ENCODE measurements at regions not wholly inside any gene's neighbourhood (a gene's known extent, or its start where the extent isn't known, plus 50 kb on each side); places are given as distances from the start of the nearest gene placed in this dataset.

DNA sequence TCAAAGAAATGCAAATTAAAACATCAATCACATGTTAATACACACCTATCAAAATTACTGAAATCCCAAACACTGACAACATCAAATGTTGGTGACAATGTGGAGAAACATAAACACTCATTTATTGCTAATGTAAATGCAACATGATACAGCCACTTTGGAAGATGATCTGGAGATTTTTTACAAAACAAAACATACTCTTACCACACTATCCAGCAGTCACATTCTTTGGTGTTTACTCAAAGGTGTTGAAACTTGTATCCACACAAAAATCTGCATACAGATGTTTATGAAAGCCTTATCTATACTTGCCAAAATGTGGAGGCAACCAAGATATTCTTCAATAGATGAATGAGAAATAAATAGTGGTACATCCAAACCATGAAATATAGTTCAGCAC, 1219.5 kb upstream of the PCDH20 start:
- Histone ChIP-seq H3K36me3 (no peaks in the 10 kb centered on the region), H3K27ac (no peak overlapping the region), H3K9me3 (no peaks in the 10 kb centered on the region), H3K27me3 (replicated peaks; ENCODE audit: insufficient read depth) (no peaks in the 10 kb centered on the region), H3K4me1 (ENCODE audit: control insufficient read depth in 1 of 2, low read depth in 2 of 2) (no peaks in the 10 kb centered on the region), H3K4me3 (no peak overlapping the region)
- no peak for DNase-seq (ENCODE audit: low spot score)
- TF ChIP-seq, protein P1, sequence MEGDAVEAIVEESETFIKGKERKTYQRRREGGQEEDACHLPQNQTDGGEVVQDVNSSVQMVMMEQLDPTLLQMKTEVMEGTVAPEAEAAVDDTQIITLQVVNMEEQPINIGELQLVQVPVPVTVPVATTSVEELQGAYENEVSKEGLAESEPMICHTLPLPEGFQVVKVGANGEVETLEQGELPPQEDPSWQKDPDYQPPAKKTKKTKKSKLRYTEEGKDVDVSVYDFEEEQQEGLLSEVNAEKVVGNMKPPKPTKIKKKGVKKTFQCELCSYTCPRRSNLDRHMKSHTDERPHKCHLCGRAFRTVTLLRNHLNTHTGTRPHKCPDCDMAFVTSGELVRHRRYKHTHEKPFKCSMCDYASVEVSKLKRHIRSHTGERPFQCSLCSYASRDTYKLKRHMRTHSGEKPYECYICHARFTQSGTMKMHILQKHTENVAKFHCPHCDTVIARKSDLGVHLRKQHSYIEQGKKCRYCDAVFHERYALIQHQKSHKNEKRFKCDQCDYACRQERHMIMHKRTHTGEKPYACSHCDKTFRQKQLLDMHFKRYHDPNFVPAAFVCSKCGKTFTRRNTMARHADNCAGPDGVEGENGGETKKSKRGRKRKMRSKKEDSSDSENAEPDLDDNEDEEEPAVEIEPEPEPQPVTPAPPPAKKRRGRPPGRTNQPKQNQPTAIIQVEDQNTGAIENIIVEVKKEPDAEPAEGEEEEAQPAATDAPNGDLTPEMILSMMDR (IDR thresholded peaks at IDR 0.05), result no peak
- ATAC-seq (ENCODE audit: insufficient number of reproducible peaks, low FRiP score, low read depth), result no peak

DNA sequence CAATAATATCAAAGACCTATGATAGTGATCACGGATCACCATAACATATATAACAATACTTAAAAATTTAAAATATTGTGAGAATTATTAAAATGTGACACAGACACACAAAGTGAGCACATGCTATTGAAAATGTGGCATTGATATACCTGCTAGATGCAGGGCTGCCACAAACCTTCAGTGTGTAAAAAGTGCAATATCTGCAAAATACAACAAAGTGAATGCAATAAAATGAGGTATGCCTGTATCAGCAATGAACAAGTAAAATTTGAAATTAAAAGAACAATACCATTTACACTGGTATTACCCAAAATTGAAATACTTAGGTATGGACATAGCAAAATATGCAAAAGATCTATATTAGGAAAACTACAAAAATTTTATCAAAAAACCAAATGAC, 1217.8 kb upstream of the PCDH20 start:
- no peak for DNase-seq (ENCODE audit: low spot score)
- TF ChIP-seq, protein P1 (IDR thresholded peaks at IDR 0.05), result no peak
- Histone ChIP-seq H3K27me3 (replicated peaks; ENCODE audit: insufficient read depth) (no peaks in the 10 kb centered on the region), H3K27ac (no peak overlapping the region), H3K4me1 (ENCODE audit: control insufficient read depth in 1 of 2, low read depth in 2 of 2) (no peaks in the 10 kb centered on the region), H3K4me3 (no peak overlapping the region), H3K9me3 (no peaks in the 10 kb centered on the region), H3K36me3 (no peaks in the 10 kb centered on the region)
- no peak for ATAC-seq (ENCODE audit: insufficient number of reproducible peaks, low FRiP score, low read depth)

DNA sequence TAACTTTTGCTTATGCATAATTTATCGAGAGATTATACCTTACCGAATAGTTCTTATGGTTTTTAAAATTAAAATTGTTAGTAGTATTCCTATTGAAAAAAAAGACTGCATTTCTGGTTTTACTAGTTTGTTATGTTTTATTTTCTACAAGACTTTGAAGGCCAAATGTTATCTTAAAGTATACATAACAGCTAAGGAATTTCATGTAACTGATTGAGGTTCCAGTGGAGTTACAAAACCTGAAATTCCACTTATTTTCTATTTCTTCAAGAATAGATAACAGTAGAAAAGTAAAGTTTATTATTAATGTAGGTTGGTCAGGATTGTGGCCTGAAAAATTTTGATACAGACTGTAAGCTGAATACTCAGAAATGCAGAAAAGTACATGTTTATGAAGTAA, 1216.0 kb upstream of the PCDH20 start:
- no peaks in the 10 kb centered on the region for H3K9me3 ChIP-seq
- H3K4me1 ChIP-seq (ENCODE audit: control insufficient read depth in 1 of 2, low read depth in 2 of 2), result no peaks in the 10 kb centered on the region
- no peak overlapping the region for H3K4me3 ChIP-seq
- no peaks in the 10 kb centered on the region for H3K36me3 ChIP-seq
- DNase-seq (ENCODE audit: low spot score) (no peak), ATAC-seq (ENCODE audit: insufficient number of reproducible peaks, low FRiP score, low read depth) (no peak)
- H3K27ac ChIP-seq, result no peak overlapping the region
- TF ChIP-seq, protein P1 (IDR thresholded peaks at IDR 0.05), result no peak
- no peaks in the 10 kb centered on the region for H3K27me3 ChIP-seq (replicated peaks; ENCODE audit: insufficient read depth)

DNA sequence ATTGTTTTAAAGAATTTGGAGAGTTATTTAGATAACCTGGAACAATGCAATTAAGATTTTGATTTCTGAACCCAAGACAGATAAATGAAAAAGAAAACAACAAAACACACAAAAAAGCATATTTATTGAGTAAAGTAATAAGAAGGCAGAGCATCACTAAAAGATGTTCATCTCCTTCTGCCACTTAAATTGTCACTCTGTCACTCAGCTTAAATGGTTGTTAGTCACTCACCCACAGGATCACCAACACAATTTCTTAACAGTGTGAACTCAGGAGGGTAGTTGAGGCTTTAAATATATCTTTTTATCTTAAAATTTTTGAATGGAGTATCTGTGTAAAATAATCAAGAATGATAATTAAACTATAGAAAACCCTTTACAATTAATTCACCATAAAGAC, 1215.5 kb upstream of the PCDH20 start:
- Histone ChIP-seq H3K27me3 (replicated peaks; ENCODE audit: insufficient read depth) (no peaks in the 10 kb centered on the region), H3K9me3 (no peaks in the 10 kb centered on the region), H3K4me3 (no peak overlapping the region), H3K4me1 (ENCODE audit: control insufficient read depth in 1 of 2, low read depth in 2 of 2) (no peaks in the 10 kb centered on the region), H3K27ac (no peak overlapping the region), H3K36me3 (no peaks in the 10 kb centered on the region)
- ATAC-seq (ENCODE audit: insufficient number of reproducible peaks, low FRiP score, low read depth) (no peak), DNase-seq (ENCODE audit: low spot score) (no peak)
- TF ChIP-seq, protein P1 (IDR thresholded peaks at IDR 0.05), result no peak

DNA sequence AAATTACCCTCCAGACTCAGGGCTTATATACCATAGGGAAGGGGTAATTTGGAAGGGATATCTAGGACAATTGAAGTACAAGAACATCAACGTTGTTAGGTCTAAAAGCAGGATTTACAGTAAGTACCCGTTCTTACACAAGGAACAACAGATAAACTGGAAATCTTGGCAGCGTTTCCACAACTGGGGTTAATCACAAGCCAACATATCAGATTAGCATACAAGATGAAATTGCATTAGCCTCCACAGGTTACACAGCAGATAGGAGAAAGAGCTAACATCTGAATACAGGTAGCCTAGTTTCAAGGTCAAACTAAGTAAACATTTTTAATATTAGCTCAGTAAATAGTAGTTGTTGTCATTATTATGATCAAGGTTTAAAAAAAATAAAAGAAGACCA, 1214.0 kb upstream of the PCDH20 start:
- H3K27me3 ChIP-seq (replicated peaks; ENCODE audit: insufficient read depth), result no peaks in the 10 kb centered on the region
- ATAC-seq (ENCODE audit: insufficient number of reproducible peaks, low FRiP score, low read depth), result no peak
- no peaks in the 10 kb centered on the region for H3K4me1 ChIP-seq (ENCODE audit: control insufficient read depth in 1 of 2, low read depth in 2 of 2)
- no peak for DNase-seq (ENCODE audit: low spot score)
- no peaks in the 10 kb centered on the region for H3K36me3 ChIP-seq
- TF ChIP-seq, protein P1 (IDR thresholded peaks at IDR 0.05), result no peak
- no peak overlapping the region for H3K4me3 ChIP-seq
- H3K27ac ChIP-seq, result no peak overlapping the region
- no peaks in the 10 kb centered on the region for H3K9me3 ChIP-seq
